ENCODE measurements at regions not wholly inside any gene's neighbourhood (a gene's known extent, or its start where the extent isn't known, plus 50 kb on each side); places are given as distances from the start of the nearest gene placed in this dataset.
A peak's percentile ranks its signal among the peaks of the same experiment; 100 is the strongest.
"Not testable (repeated sequence)": the region's sequence is repeated elsewhere in the genome, so short reads cannot be mapped to it uniquely, and the experiment has no call there.

DNA sequence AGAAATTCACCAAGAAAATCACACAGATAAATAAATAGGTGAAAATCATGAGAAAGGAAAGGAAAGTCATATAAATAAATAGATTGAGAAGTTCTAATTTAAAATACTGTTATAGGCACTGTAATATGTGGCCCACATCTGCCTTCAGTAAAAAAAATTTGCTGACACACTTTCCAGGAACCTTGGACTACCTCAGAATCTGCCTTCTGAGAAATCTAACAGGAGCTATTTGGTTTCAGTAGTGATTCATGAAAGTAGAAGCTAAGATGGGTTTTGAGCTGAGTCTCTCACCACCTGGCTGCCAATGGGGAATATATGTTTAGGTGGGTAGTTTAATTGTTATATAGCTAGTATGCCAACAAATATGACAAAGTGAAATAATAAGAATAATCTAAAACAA, 810.0 kb downstream of the RAB28 start:
- no peak for DNase-seq

DNA sequence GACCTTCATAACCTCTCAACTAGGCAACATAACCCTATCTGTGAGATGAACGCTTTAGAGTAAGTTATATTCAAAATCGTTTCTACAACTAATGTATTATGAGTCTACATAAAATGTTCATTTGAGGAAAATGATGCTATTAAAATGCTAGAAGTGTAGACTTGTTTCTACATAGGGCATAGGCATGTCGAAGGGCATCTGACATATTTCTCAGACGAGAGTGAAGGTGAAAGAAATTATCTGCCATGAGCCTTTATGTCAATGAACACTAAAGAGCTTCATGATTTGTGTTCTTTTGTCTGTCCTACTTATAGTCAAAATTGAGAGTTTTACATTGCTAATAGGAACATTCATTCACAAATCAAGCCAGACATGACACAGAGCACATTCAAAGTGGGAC, 811.8 kb downstream of the RAB28 start:
- no peak for DNase-seq

GRCh38 chr4:12658146-12658545, 826.0 kb downstream of the RAB28 start:
- no peak for DNase-seq

DNA sequence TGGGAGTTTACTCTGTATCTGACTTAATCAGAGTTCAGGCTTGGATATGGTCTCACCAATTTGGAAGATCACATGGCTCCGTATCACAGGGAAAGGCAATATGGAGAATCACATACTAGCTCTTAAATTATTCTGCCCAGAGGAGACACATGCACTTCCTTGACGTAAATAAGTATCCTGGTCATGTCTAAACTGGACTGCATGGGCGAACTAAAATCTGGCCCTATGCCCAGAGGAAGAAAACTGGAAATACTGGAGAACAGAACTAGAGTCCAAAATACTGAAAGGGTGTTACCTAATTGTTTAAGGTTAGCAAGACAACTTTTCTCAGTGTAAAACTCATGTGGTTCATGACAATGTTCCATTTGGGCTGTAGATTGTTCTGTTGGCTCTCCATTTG, 832.3 kb downstream of the RAB28 start:
- no peak for DNase-seq

- no peak for DNase-seq
Measured at GRCh38 chr4:12645732-12646131, 838.4 kb downstream of the RAB28 start.

DNA sequence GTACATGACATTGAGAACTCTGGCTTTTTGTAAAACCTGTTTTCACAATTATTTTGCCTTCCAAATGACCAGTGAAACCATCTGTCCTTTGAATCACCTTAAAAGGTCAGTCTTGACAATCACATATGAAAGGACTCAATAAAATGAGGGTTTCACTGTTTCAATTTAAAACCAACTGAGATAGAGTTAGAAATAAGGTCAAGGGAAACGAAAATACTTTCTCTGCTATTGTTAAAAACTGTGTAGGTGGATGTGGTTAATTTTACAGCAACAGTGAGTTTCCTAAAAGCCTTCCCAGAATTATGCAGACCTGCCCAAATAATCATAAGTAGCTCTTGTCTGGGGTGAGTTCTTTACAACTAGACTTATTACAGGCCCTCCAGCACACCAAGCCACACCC, 839.9 kb downstream of the RAB28 start:
- DNase-seq, result no peak

GRCh38 chr4:12636191-12636590, 847.9 kb downstream of the RAB28 start:
- no peak for DNase-seq

GRCh38 chr4:12635629-12636028, 848.5 kb downstream of the RAB28 start:
- DNase-seq, result no peak

DNA sequence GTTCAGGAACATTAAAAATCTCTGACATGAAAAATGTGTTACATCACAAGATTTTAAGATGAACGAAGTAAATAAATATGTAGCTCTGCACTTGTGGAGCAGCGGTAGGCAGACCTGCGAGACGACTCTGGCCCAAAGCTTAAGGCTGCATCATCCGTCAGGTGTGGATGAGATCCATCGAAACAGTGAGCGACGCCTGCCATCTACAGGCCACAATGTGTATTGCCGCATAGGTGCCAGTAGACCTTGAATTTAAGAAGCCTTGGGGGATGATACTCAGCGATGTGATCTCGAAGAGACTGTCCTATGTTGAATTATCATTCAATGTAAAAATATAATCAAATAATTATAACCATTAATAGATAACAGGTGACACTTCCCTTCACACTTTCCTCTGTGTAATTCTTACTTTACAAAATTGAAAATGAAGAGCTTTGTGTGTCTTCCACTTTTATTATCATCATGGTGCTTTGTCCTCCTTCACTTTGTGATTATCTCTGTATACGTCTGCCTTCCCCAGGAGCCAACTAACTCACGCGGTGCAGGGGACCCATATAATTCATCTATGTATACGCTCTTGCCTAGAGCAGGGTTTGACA, 851.0 kb downstream of the RAB28 start:
- DNase-seq, result peak; percentile 13 to 57 (median 46)

- no peak for DNase-seq
Measured at GRCh38 chr4:12615822-12616221, 868.3 kb downstream of the RAB28 start.

GRCh38 chr4:12612876-12613275, 871.3 kb downstream of the RAB28 start:
- DNase-seq, result no peak

- not testable (repeated sequence) for DNase-seq
Measured at GRCh38 chr4:12609212-12609875, 874.8 kb downstream of the RAB28 start.

DNA sequence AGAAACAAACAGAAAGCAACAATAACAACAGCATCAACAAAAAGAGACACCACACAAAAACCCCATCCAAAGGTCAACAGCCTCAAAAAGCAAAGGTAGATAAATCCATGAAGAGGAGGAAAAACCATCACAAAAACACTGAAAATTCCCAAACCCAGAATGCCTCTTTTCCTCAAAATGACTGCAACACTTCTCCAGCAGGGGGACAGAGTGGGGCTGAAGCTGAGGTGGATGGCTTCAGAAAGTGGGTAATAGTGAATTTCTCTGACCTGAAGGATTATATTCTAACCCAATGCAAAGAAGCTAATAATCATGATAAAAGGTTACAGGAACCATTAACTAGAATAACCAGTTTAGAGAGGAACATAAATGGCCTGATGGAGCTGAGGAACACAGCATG, 888.2 kb downstream of the RAB28 start:
- no peak for DNase-seq

DNA sequence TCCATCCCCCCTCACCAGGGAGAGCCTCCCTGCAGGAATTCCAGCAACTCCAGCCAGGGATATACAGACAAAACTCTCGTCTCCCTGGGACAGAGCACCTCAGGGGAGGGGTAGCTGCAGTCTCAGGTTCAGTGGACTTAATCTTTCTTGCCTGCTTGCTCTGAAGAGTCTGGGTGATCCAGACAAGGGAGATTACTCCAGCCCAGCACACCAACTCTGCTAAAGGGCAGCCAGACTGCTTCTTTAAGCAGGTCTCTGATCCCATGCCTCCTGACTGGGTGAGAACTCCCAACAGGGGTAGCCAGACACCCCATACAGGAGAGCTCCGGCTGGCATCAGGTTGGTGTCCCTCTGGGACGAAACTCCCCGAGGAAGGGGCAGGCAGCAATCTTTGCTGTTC, 888.7 kb downstream of the RAB28 start:
- DNase-seq, result no peak

DNA sequence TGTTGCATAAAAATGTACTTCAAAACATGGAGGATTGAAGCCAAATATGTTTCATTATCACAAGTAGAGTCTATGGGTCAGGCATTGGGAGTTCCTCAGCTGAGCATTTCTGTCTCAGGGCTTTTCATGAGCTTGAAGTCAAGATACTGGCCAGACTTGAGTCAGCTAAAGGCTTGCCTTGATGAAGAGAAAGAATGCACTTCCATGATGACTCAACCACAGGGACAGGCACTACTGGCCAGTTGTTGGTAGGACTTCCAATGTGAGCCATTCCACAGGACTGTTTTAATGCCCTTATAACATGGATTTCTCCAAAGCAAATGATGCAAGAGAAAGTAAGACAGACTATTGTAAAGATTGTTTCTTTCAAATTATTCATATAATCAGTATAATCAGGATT, 895.6 kb downstream of the RAB28 start:
- DNase-seq, result no peak

DNA sequence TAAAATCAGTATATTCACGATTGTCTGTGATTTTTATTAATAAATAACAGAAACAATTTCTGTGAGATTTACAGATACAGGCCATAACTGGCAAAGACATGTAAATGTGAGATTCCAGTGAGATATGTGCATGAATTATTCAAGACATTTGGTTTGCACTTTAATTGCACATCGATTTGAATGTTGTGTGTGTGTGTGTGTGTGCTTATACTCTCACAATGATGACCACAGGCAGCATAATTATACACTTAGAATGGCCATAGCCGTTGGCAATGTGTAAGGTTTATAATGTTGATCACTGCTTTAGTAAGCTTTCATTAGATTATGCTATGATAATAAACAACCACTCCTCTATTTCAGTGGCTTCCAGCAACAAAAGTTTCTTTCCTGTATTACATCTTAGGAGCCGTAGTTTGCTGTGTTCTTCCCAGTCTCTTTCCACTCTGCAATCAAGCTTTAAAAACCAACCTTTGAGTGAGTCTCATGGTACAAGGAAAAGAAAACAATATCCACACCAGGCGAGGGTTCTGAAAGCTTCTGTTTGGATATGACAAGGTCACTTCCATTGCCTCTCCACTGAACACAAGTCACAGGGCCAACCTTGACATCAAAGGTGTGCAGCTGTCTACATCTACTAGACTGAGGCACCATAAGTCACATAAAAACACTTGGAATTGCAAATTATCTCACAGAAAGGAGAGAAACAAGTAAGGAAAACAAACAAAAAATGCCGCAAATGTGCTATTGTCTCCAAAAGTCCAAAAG, 897.7 kb downstream of the RAB28 start:
- DNase-seq, result no peak

GRCh38 chr4:12584116-12584875, 899.8 kb downstream of the RAB28 start:
- DNase-seq, result no peak

GRCh38 chr4:12583275-12583674, 900.9 kb downstream of the RAB28 start:
- no peak for DNase-seq

- no peak for DNase-seq
Measured at GRCh38 chr4:12580787-12581186, 903.4 kb downstream of the RAB28 start.

GRCh38 chr4:12579172-12579571, 905.0 kb downstream of the RAB28 start:
- DNase-seq, result no peak

DNA sequence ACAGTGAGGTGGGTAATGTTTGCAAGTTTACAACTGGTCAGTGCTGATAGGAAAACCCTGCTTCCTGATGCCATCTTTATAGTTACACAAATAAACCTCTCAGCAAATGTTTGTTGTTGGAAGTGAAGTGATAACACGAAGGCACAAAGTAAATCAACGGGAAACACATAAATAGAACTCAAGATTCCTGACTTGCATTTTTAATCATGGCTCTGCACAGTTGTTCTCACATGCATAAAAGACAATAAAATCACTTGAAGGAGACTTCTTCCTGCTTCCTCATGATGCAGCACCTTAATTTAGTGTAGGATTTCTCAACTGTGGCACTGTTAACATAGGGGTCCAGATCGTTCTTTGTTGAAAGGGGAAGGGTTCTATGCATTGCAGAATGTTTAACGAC, 907.7 kb downstream of the RAB28 start:
- no peak for DNase-seq

- DNase-seq, result no peak
Measured at GRCh38 chr4:12573716-12574115, 910.4 kb downstream of the RAB28 start.

- no peak for DNase-seq
Measured at GRCh38 chr4:12562476-12563140, 921.5 kb downstream of the RAB28 start.
